HEK293 (cell line): ENCODE measurements at regions not wholly inside any gene's neighbourhood (a gene's known extent, or its start where the extent isn't known, plus 50 kb on each side); places are given as distances from the start of the nearest gene placed in this dataset.

Experiments
- CTCF ChIA-PET: fragments of 350-600 bp; formaldehyde crosslinking; extraction: SDS; loops from one replicate; lab custom pipeline; 2021; ENCODE audit warnings: antibody characterized with exemption; lab: Yijun Ruan, JAX
- POLR2A ChIA-PET: fragments of 300-600 bp; formaldehyde crosslinking; extraction: SDS; loops from one replicate; lab custom pipeline; 2020; ENCODE audit warnings: antibody characterized with exemption, inconsistent platforms; lab: Yijun Ruan, JAX
- H3K27ac ChIP-seq: fragments of 200-500 bp; sonication (Bioruptor generic); 2 replicates; pipeline ENCODE4 v1.5.1; 2014; ENCODE audit warnings: low read depth, low read length, control low read depth, inconsistent platforms; ENCODE audit errors: extremely low read depth
- H3K36me3 ChIP-seq, 2 experiments: fragments of 200-500 bp in 1 of 2; sonication (Bioruptor generic) in 1 of 2; 1 replicate in 1 of 2; 2 replicates in 1 of 2; pipeline ENCODE4 v1.5.1; 2014 to 2017; ENCODE audit warnings: inconsistent platforms in 2 of 2, low read length in 2 of 2; ENCODE audit not compliant: control insufficient read depth in 2 of 2, insufficient read depth in 1 of 2
- H3K4me1 ChIP-seq: fragments of 200-500 bp; sonication (Bioruptor generic); 2 replicates; pipeline ENCODE4 v1.5.1; 2014; ENCODE audit warnings: mild to moderate bottlenecking, low read length, inconsistent platforms; ENCODE audit not compliant: control insufficient read depth, insufficient read depth
- H3K4me3 ChIP-seq: 2 replicates; pipeline ENCODE4 v1.5.1; 2011; ENCODE audit warnings: low read depth, mild to moderate bottlenecking, control low read depth, low read length, moderate library complexity
- H3K9me3 ChIP-seq: fragments of 200-500 bp; sonication (Bioruptor generic); 2 replicates; pipeline ENCODE4 v1.5.1; 2014; ENCODE audit warnings: low read depth, low read length, inconsistent platforms; ENCODE audit not compliant: control insufficient read depth, insufficient read depth
- BCL11B ChIP-seq: fragments of 450-650 bp; formaldehyde crosslinking; IDR thresholded peaks from 2 replicates; pipeline ENCODE4 v1.5.1; 2016; ENCODE audit warnings: low read depth, missing biosample characterization, missing genetic modification characterization
- GFI1B ChIP-seq: fragments of 450-650 bp; formaldehyde crosslinking; IDR thresholded peaks from 2 replicates; pipeline ENCODE4 v1.5.1; 2016; ENCODE audit warnings: missing biosample characterization, missing genetic modification characterization
- MYNN ChIP-seq: fragments of 450-650 bp; formaldehyde crosslinking; IDR thresholded peaks from 2 replicates; pipeline ENCODE4 v1.5.1; 2016; ENCODE audit warnings: missing biosample characterization, missing genetic modification characterization, borderline replicate concordance
- SP7 ChIP-seq: fragments of 450-650 bp; formaldehyde crosslinking; IDR thresholded peaks from 2 replicates; pipeline ENCODE4 v1.5.1; 2016; ENCODE audit warnings: missing biosample characterization, missing genetic modification characterization
- ZNF133 ChIP-seq: fragments of 450-650 bp; formaldehyde crosslinking; IDR thresholded peaks from 2 replicates; pipeline ENCODE4 v1.5.1; 2016; ENCODE audit warnings: missing biosample characterization, missing genetic modification characterization
- ZNF174 ChIP-seq: fragments of 450-650 bp; formaldehyde crosslinking; IDR thresholded peaks from 2 replicates; pipeline ENCODE4 v1.5.0; 2017; ENCODE audit warnings: missing biosample characterization, mild to moderate bottlenecking, missing genetic modification characterization
- ZNF24 ChIP-seq: fragments of 450-650 bp; formaldehyde crosslinking; IDR thresholded peaks from 2 replicates; pipeline ENCODE4 v1.5.1; 2016; ENCODE audit warnings: missing biosample characterization, missing genetic modification characterization
- ZNF274 ChIP-seq, 2 experiments: fragments of 200-500 bp in 1 of 2; fragments of 450-650 bp in 1 of 2; sonication (Bioruptor generic) in 1 of 2; formaldehyde crosslinking in 1 of 2; IDR thresholded peaks; 2 replicates each; pipeline versions ENCODE4 v1.5.1 to v1.6.1; 2014 to 2016; ENCODE audit warnings: borderline replicate concordance in 1 of 2, inconsistent platforms in 1 of 2, low read length in 1 of 2, missing biosample characterization in 1 of 2, missing genetic modification characterization in 1 of 2
- ZNF544 ChIP-seq: fragments of 450-650 bp; formaldehyde crosslinking; IDR thresholded peaks from 2 replicates; pipeline ENCODE4 v1.5.0; 2017; ENCODE audit warnings: missing biosample characterization, missing genetic modification characterization
- ZNF624 ChIP-seq: fragments of 450-650 bp; formaldehyde crosslinking; IDR thresholded peaks from 2 replicates; pipeline ENCODE4 v1.5.1; 2017; ENCODE audit warnings: missing biosample characterization, missing genetic modification characterization
- ZNF785 ChIP-seq: fragments of 450-650 bp; formaldehyde crosslinking; IDR thresholded peaks from 2 replicates; pipeline ENCODE4 v1.5.1; 2016; ENCODE audit warnings: missing biosample characterization, missing genetic modification characterization
- ZNF792 ChIP-seq: fragments of 450-650 bp; formaldehyde crosslinking; IDR thresholded peaks from 2 replicates; pipeline ENCODE4 v1.5.1; 2016; ENCODE audit warnings: missing biosample characterization, missing genetic modification characterization
- TF ChIP-seq, protein P1 (sequence below): fragments of 450-650 bp; formaldehyde crosslinking; IDR thresholded peaks from 2 replicates; pipeline ENCODE4 v1.5.1; 2016; ENCODE audit warnings: missing biosample characterization, missing genetic modification characterization
- TF ChIP-seq, protein P2 (sequence below): fragments of 450-650 bp; formaldehyde crosslinking; IDR thresholded peaks from 2 replicates; pipeline ENCODE4 v1.5.1; 2016; ENCODE audit warnings: missing biosample characterization, missing genetic modification characterization, borderline replicate concordance
- TF ChIP-seq, protein P3 (sequence below): fragments of 450-650 bp; formaldehyde crosslinking; IDR thresholded peaks from 2 replicates; pipeline ENCODE4 v1.5.1; 2016; ENCODE audit warnings: missing biosample characterization, missing genetic modification characterization
- TF ChIP-seq, protein P4 (sequence below): fragments of 450-650 bp; formaldehyde crosslinking; IDR thresholded peaks from 2 replicates; pipeline ENCODE4 v1.5.1; 2017; ENCODE audit warnings: missing biosample characterization, missing genetic modification characterization
- TF ChIP-seq, protein P5 (sequence below): fragments of 450-650 bp; formaldehyde crosslinking; IDR thresholded peaks from 2 replicates; pipeline ENCODE4 v1.5.1; 2016; ENCODE audit warnings: missing biosample characterization, missing genetic modification characterization
- TF ChIP-seq, protein P6 (sequence below): fragments of 450-650 bp; formaldehyde crosslinking; IDR thresholded peaks from 2 replicates; pipeline ENCODE4 v1.5.1; 2016; ENCODE audit warnings: missing biosample characterization, missing genetic modification characterization

DNA sequence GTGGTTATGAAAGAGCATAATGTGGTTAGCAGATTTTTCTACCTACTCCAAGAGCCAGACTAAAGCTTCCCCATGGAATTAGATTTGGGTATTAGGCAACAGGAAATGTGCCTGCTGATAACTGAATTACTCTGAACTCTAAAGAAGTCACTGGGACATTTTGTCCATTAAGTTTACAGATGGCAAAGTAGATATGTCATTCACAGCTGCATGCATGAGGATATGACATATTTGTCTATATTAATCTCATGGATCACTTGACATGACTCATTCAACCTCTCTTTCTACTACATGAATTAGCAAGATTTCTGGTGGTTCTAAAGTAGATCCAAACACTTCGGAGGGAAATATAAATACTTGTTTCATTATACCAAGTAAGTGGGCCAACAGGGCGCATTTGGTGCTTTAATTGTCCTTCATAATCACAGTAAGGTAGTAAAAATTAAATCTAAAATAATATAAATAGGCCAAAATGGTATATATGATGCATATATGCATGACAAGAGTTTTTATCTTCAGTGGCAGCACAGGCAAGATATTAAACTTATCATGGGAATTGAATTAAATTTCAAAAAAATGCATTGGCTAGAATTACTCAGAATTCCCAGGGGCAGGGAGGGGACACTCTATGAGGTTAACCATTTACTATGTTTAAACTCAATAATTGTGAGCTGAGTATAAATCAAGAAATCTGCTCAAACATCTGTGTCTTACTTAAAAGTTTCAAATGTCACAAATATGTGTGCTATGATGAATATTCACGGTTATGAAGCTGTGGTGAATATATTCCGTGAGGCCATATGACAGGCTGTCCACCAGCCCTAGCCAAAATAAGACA, 365.3 kb upstream of the KCNMB2 start (continued):
- TF ChIP-seq, protein P1, sequence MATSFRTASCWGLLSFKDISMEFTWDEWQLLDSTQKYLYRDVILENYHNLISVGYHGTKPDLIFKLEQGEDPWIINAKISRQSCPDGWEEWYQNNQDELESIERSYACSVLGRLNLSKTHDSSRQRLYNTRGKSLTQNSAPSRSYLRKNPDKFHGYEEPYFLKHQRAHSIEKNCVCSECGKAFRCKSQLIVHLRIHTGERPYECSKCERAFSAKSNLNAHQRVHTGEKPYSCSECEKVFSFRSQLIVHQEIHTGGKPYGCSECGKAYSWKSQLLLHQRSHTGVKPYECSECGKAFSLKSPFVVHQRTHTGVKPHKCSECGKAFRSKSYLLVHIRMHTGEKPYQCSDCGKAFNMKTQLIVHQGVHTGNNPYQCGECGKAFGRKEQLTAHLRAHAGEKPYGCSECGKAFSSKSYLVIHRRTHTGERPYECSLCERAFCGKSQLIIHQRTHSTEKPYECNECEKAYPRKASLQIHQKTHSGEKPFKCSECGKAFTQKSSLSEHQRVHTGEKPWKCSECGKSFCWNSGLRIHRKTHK (tag by site-specific recombination) = no peak
- TF ChIP-seq, protein P2, sequence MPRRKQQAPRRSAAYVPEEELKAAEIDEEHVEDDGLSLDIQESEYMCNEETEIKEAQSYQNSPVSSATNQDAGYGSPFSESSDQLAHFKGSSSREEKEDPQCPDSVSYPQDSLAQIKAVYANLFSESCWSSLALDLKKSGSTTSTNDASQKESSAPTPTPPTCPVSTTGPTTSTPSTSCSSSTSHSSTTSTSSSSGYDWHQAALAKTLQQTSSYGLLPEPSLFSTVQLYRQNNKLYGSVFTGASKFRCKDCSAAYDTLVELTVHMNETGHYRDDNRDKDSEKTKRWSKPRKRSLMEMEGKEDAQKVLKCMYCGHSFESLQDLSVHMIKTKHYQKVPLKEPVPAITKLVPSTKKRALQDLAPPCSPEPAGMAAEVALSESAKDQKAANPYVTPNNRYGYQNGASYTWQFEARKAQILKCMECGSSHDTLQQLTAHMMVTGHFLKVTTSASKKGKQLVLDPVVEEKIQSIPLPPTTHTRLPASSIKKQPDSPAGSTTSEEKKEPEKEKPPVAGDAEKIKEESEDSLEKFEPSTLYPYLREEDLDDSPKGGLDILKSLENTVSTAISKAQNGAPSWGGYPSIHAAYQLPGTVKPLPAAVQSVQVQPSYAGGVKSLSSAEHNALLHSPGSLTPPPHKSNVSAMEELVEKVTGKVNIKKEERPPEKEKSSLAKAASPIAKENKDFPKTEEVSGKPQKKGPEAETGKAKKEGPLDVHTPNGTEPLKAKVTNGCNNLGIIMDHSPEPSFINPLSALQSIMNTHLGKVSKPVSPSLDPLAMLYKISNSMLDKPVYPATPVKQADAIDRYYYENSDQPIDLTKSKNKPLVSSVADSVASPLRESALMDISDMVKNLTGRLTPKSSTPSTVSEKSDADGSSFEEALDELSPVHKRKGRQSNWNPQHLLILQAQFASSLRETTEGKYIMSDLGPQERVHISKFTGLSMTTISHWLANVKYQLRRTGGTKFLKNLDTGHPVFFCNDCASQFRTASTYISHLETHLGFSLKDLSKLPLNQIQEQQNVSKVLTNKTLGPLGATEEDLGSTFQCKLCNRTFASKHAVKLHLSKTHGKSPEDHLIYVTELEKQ (tag by site-specific recombination) = no peak

DNA sequence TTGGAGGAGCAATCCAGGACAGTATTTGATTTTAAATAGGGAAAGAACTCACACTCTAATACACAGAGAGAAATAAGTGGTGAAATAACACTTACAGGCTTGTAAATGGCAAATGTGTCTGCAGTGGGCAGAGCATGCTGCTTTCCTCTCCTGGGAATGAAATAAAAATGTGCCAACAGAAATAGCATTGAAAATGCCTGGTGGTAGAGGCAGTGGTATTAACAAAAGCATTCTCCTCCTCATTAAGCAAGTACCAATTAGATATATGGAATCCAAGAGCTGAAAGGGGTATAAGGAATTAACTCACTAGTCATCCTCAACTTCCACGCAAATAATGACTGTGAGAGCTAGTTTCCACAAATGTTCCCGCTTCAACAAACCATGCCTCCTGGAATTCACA, 364.1 kb upstream of the KCNMB2 start:
- CTCF ChIA-PET = no interaction called here
- H3K4me1 ChIP-seq = no peaks in the 10 kb centered on the region
- no peak overlapping the region for H3K27ac ChIP-seq
- TF ChIP-seq ZNF792 (tag by site-specific recombination) (no peak), BCL11B (tag by site-specific recombination) (no peak), ZNF24 (tag by site-specific recombination) (no peak), ZNF133 (tag by site-specific recombination) (no peak), ZNF624 (tag by site-specific recombination) (no peak), SP7 (no peak), ZNF544 (tag by site-specific recombination) (no peak), ZNF174 (no peak), ZNF274 (IDR thresholded peaks at IDR 0.05; ENCODE audit: low read length) (no peak), ZNF274 (tag by site-specific recombination; IDR thresholded peaks at IDR 0.05; ENCODE audit: borderline replicate concordance) (no peak), ZNF785 (tag by site-specific recombination) (no peak), GFI1B (tag by site-specific recombination) (no peak), MYNN (no peak)
- TF ChIP-seq, protein P3, sequence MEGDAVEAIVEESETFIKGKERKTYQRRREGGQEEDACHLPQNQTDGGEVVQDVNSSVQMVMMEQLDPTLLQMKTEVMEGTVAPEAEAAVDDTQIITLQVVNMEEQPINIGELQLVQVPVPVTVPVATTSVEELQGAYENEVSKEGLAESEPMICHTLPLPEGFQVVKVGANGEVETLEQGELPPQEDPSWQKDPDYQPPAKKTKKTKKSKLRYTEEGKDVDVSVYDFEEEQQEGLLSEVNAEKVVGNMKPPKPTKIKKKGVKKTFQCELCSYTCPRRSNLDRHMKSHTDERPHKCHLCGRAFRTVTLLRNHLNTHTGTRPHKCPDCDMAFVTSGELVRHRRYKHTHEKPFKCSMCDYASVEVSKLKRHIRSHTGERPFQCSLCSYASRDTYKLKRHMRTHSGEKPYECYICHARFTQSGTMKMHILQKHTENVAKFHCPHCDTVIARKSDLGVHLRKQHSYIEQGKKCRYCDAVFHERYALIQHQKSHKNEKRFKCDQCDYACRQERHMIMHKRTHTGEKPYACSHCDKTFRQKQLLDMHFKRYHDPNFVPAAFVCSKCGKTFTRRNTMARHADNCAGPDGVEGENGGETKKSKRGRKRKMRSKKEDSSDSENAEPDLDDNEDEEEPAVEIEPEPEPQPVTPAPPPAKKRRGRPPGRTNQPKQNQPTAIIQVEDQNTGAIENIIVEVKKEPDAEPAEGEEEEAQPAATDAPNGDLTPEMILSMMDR (tag by site-specific recombination) = no peak
- TF ChIP-seq, protein P4, sequence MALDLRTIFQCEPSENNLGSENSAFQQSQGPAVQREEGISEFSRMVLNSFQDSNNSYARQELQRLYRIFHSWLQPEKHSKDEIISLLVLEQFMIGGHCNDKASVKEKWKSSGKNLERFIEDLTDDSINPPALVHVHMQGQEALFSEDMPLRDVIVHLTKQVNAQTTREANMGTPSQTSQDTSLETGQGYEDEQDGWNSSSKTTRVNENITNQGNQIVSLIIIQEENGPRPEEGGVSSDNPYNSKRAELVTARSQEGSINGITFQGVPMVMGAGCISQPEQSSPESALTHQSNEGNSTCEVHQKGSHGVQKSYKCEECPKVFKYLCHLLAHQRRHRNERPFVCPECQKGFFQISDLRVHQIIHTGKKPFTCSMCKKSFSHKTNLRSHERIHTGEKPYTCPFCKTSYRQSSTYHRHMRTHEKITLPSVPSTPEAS (tag by site-specific recombination) = no peak
- TF ChIP-seq, protein P5, sequence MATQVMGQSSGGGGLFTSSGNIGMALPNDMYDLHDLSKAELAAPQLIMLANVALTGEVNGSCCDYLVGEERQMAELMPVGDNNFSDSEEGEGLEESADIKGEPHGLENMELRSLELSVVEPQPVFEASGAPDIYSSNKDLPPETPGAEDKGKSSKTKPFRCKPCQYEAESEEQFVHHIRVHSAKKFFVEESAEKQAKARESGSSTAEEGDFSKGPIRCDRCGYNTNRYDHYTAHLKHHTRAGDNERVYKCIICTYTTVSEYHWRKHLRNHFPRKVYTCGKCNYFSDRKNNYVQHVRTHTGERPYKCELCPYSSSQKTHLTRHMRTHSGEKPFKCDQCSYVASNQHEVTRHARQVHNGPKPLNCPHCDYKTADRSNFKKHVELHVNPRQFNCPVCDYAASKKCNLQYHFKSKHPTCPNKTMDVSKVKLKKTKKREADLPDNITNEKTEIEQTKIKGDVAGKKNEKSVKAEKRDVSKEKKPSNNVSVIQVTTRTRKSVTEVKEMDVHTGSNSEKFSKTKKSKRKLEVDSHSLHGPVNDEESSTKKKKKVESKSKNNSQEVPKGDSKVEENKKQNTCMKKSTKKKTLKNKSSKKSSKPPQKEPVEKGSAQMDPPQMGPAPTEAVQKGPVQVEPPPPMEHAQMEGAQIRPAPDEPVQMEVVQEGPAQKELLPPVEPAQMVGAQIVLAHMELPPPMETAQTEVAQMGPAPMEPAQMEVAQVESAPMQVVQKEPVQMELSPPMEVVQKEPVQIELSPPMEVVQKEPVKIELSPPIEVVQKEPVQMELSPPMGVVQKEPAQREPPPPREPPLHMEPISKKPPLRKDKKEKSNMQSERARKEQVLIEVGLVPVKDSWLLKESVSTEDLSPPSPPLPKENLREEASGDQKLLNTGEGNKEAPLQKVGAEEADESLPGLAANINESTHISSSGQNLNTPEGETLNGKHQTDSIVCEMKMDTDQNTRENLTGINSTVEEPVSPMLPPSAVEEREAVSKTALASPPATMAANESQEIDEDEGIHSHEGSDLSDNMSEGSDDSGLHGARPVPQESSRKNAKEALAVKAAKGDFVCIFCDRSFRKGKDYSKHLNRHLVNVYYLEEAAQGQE (tag by site-specific recombination) = no peak
- TF ChIP-seq, protein P6, sequence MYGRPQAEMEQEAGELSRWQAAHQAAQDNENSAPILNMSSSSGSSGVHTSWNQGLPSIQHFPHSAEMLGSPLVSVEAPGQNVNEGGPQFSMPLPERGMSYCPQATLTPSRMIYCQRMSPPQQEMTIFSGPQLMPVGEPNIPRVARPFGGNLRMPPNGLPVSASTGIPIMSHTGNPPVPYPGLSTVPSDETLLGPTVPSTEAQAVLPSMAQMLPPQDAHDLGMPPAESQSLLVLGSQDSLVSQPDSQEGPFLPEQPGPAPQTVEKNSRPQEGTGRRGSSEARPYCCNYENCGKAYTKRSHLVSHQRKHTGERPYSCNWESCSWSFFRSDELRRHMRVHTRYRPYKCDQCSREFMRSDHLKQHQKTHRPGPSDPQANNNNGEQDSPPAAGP (tag by site-specific recombination) = no peak
- TF ChIP-seq, protein P2 (tag by site-specific recombination) = no peak
- TF ChIP-seq, all 188 proteins: peak for 0
- POLR2A ChIA-PET = no interaction called here
- H3K9me3 ChIP-seq = no peaks in the 10 kb centered on the region
- H3K36me3 ChIP-seq = no peaks in the 10 kb centered on the region
- H3K4me3 ChIP-seq = no peak overlapping the region
